MG63 (cell line): ENCODE measurements at regions not wholly inside any gene's neighbourhood (a gene's known extent, or its start where the extent isn't known, plus 50 kb on each side); places are given as distances from the start of the nearest gene placed in this dataset.

Source experiments
- DNase-seq: peaks from one replicate; pipeline ENCODE4 v3.0.0-alpha.2; 2020
- H3K27me3 ChIP-seq: fragments of 250-450 bp; sonication (Bioruptor Pico); 2 replicates; pipeline ENCODE4 v1.5.1; 2020; ENCODE audit warnings: mild to moderate bottlenecking, moderate library complexity
- H3K36me3 ChIP-seq: fragments of 250-450 bp; sonication (Bioruptor Pico); 2 replicates; pipeline ENCODE4 v1.5.1; 2020; ENCODE audit warnings: mild to moderate bottlenecking, moderate library complexity
- H3K4me3 ChIP-seq: fragments of 250-450 bp; sonication (Bioruptor Pico); 2 replicates; pipeline ENCODE4 v1.5.1; 2020; ENCODE audit warnings: mild to moderate bottlenecking, moderate library complexity
- H3K9me3 ChIP-seq: fragments of 250-450 bp; sonication (Bioruptor Pico); 2 replicates; pipeline ENCODE4 v1.5.1; 2020; ENCODE audit warnings: mild to moderate bottlenecking, moderate library complexity

GRCh38 chrX:113770071-113770470 lies 813.8 kb upstream of the HTR2C start:
- no peaks in the 10 kb centered on the region for H3K36me3 ChIP-seq
- no peaks in the 10 kb centered on the region for H3K9me3 ChIP-seq
- no peaks in the 10 kb centered on the region for H3K27me3 ChIP-seq
- DNase-seq = no peak
- H3K4me3 ChIP-seq = no peak overlapping the region

- Histone ChIP-seq H3K4me3 (no peak overlapping the region), H3K27me3 (no peaks in the 10 kb centered on the region), H3K36me3 (no peaks in the 10 kb centered on the region), H3K9me3 (no peaks in the 10 kb centered on the region)
- DNase-seq = no peak
Measured at GRCh38 chrX:113759422-113759821, 824.5 kb upstream of the HTR2C start.

- Histone ChIP-seq H3K9me3 (no peaks in the 10 kb centered on the region), H3K36me3 (no peaks in the 10 kb centered on the region), H3K4me3 (no peak overlapping the region), H3K27me3 (no peaks in the 10 kb centered on the region)
- DNase-seq = no peak
Measured at GRCh38 chrX:113747274-113747973, 836.5 kb upstream of the HTR2C start.

GRCh38 chrX:113743069-113743468 lies 840.8 kb upstream of the HTR2C start:
- DNase-seq = no peak
- Histone ChIP-seq H3K9me3 (no peaks in the 10 kb centered on the region), H3K27me3 (no peaks in the 10 kb centered on the region), H3K36me3 (no peaks in the 10 kb centered on the region), H3K4me3 (no peak overlapping the region)

- DNase-seq = no peak
- Histone ChIP-seq H3K36me3 (no peaks in the 10 kb centered on the region), H3K27me3 (no peaks in the 10 kb centered on the region), H3K9me3 (no peaks in the 10 kb centered on the region), H3K4me3 (no peak overlapping the region)
Measured at GRCh38 chrX:113741744-113742143, 842.1 kb upstream of the HTR2C start.

GRCh38 chrX:113728937-113729336 lies 854.9 kb upstream of the HTR2C start:
- H3K4me3 ChIP-seq = no peak overlapping the region
- H3K27me3 ChIP-seq = no peaks in the 10 kb centered on the region
- no peaks in the 10 kb centered on the region for H3K36me3 ChIP-seq
- DNase-seq = no peak
- no peaks in the 10 kb centered on the region for H3K9me3 ChIP-seq

- DNase-seq = no peak
- Histone ChIP-seq H3K27me3 (no peaks in the 10 kb centered on the region), H3K4me3 (no peak overlapping the region), H3K9me3 (no peaks in the 10 kb centered on the region), H3K36me3 (no peaks in the 10 kb centered on the region)
Measured at GRCh38 chrX:113726898-113727297, 857.0 kb upstream of the HTR2C start.

GRCh38 chrX:113726466-113726865 lies 857.4 kb upstream of the HTR2C start:
- Histone ChIP-seq H3K4me3 (no peak overlapping the region), H3K9me3 (no peaks in the 10 kb centered on the region), H3K36me3 (no peaks in the 10 kb centered on the region), H3K27me3 (no peaks in the 10 kb centered on the region)
- no peak for DNase-seq

GRCh38 chrX:113726009-113726408 lies 857.9 kb upstream of the HTR2C start:
- no peak for DNase-seq
- H3K9me3 ChIP-seq = no peaks in the 10 kb centered on the region
- H3K4me3 ChIP-seq = no peak overlapping the region
- H3K36me3 ChIP-seq = no peaks in the 10 kb centered on the region
- H3K27me3 ChIP-seq = no peaks in the 10 kb centered on the region

GRCh38 chrX:113699939-113700338 lies 859.3 kb upstream of the AMOT start:
- no peaks in the 10 kb centered on the region for H3K36me3 ChIP-seq
- H3K4me3 ChIP-seq = no peak overlapping the region
- no peaks in the 10 kb centered on the region for H3K27me3 ChIP-seq
- no peaks in the 10 kb centered on the region for H3K9me3 ChIP-seq
- no peak for DNase-seq

GRCh38 chrX:113675278-113675677 lies 834.6 kb upstream of the AMOT start:
- DNase-seq = no peak
- Histone ChIP-seq H3K36me3 (no peaks in the 10 kb centered on the region), H3K27me3 (no peaks in the 10 kb centered on the region), H3K9me3 (no peaks in the 10 kb centered on the region), H3K4me3 (no peak overlapping the region)

GRCh38 chrX:113651306-113651705 lies 810.7 kb upstream of the AMOT start:
- Histone ChIP-seq H3K4me3 (no peak overlapping the region), H3K9me3 (no peaks in the 10 kb centered on the region), H3K36me3 (no peaks in the 10 kb centered on the region), H3K27me3 (no peaks in the 10 kb centered on the region)
- DNase-seq = no peak

- no peaks in the 10 kb centered on the region for H3K9me3 ChIP-seq
- H3K36me3 ChIP-seq = no peaks in the 10 kb centered on the region
- H3K27me3 ChIP-seq = no peaks in the 10 kb centered on the region
- DNase-seq = no peak
- H3K4me3 ChIP-seq = no peak overlapping the region
Measured at GRCh38 chrX:113644426-113644825, 803.8 kb upstream of the AMOT start.

GRCh38 chrX:113634565-113634964 lies 793.9 kb upstream of the AMOT start:
- Histone ChIP-seq H3K4me3 (no peak overlapping the region), H3K27me3 (no peaks in the 10 kb centered on the region), H3K36me3 (no peaks in the 10 kb centered on the region), H3K9me3 (no peaks in the 10 kb centered on the region)
- no peak for DNase-seq

- no peaks in the 10 kb centered on the region for H3K36me3 ChIP-seq
- H3K27me3 ChIP-seq = no peaks in the 10 kb centered on the region
- no peak for DNase-seq
- H3K4me3 ChIP-seq = no peak overlapping the region
- H3K9me3 ChIP-seq = no peaks in the 10 kb centered on the region
Measured at GRCh38 chrX:113629326-113629725, 788.7 kb upstream of the AMOT start.

GRCh38 chrX:113594123-113594841 lies 753.7 kb upstream of the AMOT start:
- Histone ChIP-seq H3K9me3 (no peaks in the 10 kb centered on the region), H3K27me3 (no peaks in the 10 kb centered on the region), H3K4me3 (no peak overlapping the region), H3K36me3 (no peaks in the 10 kb centered on the region)
- no peak for DNase-seq

- H3K9me3 ChIP-seq = no peaks in the 10 kb centered on the region
- DNase-seq = no peak
- H3K4me3 ChIP-seq = no peak overlapping the region
- H3K36me3 ChIP-seq = no peaks in the 10 kb centered on the region
- no peaks in the 10 kb centered on the region for H3K27me3 ChIP-seq
Measured at GRCh38 chrX:113586281-113586898, 745.8 kb upstream of the AMOT start.

- Histone ChIP-seq H3K36me3 (no peaks in the 10 kb centered on the region), H3K27me3 (no peaks in the 10 kb centered on the region), H3K4me3 (no peak overlapping the region), H3K9me3 (no peaks in the 10 kb centered on the region)
- DNase-seq = no peak
Measured at GRCh38 chrX:113580486-113580885, 739.9 kb upstream of the AMOT start.
